K562 (cell line): ENCODE measurements at regions not wholly inside any gene's neighbourhood (a gene's known extent, or its start where the extent isn't known, plus 50 kb on each side); places are given as distances from the start of the nearest gene placed in this dataset.

Experiments
- ATAC-seq: fragments of 200-7000 bp; cut with Tn5 transposase; 3 replicates; pipeline ENCODE4 v1.9.1; 2020; ENCODE audit warnings: moderate library complexity
- BruUV-seq: library from RNA; stranded (reverse); fragments of 400-500 nt; replicated peaks from 2 replicates; lab custom pipeline; 2021; lab: Mats Ljungman, UMichigan
- CTCF ChIA-PET: fragments of 300-600 bp; formaldehyde crosslinking; extraction: SDS; loops from one replicate; lab custom pipeline; 2021; ENCODE audit warnings: low intra/inter-chr PET ratio; lab: Yijun Ruan, JAX
- POLR2A ChIA-PET: fragments of 300-600, 350-650 bp; sonication (Branson Sonifier 250); formaldehyde crosslinking; extraction: SDS; loops from one replicate; lab custom pipeline; 2021; ENCODE audit warnings: antibody characterized with exemption, inconsistent platforms; lab: Yijun Ruan, JAX
- DNase-seq, 4 experiments: peaks; one replicate each; pipeline versions ENCODE4 v3.0.0 to v3.0.0-alpha.2; 2011 to 2018; ENCODE audit warnings: low spot score in 3 of 4, mixed read lengths in 3 of 4; ENCODE audit errors: extremely low read depth in 1 of 4
- FAIRE-seq: peaks from 2 replicates; lab custom pipeline; 2011; peaks lifted over from hg19 to GRCh38; lab: Jason Lieb, UNC
- H2AFZ ChIP-seq: 2 replicates; pipeline ENCODE4 v1.6.0; 2011; ENCODE audit warnings: low read depth, low read length, control low read depth, inconsistent platforms
- H3K27ac ChIP-seq: fragments of 200-600 bp; 3 replicates; pipeline ENCODE4 v1.8.0; 2011; ENCODE audit warnings: low read depth, mild to moderate bottlenecking, control low read depth, inconsistent platforms, low read length, moderate library complexity, mixed read lengths; ENCODE audit errors: extremely low read depth
- H3K27me3 ChIP-seq, 2 experiments: fragments of 300-600 bp in 1 of 2; 2 replicates in 1 of 2; 3 replicates in 1 of 2; pipeline versions ENCODE4 v1.6.0 to v1.8.0; 2011; ENCODE audit warnings: inconsistent platforms in 2 of 2, low read length in 2 of 2, mild to moderate bottlenecking in 1 of 2, mixed read lengths in 1 of 2, moderate library complexity in 1 of 2; ENCODE audit not compliant: control insufficient read depth in 2 of 2, insufficient read depth in 2 of 2
- H3K36me3 ChIP-seq: fragments of 300-600 bp; 3 replicates; pipeline ENCODE4 v1.8.0; 2011; ENCODE audit warnings: mild to moderate bottlenecking, low read length, inconsistent platforms; ENCODE audit not compliant: control insufficient read depth, insufficient read depth
- H3K4me1 ChIP-seq, 2 experiments: fragments of 200-600 bp in 1 of 2; replicated peaks in 1 of 2; 2 replicates in 1 of 2; 3 replicates in 1 of 2; pipeline versions ENCODE4 v1.5.1 to v1.8.0; 2011; ENCODE audit warnings: inconsistent platforms in 2 of 2, low read length in 2 of 2, mild to moderate bottlenecking in 1 of 2, mixed read lengths in 1 of 2, moderate library complexity in 1 of 2; ENCODE audit not compliant: control insufficient read depth in 2 of 2, insufficient read depth in 2 of 2
- H3K4me2 ChIP-seq: 2 replicates; pipeline ENCODE4 v1.6.1; 2011; ENCODE audit warnings: low read length, control low read depth, inconsistent platforms, mixed read lengths; ENCODE audit not compliant: insufficient read depth
- H3K4me3 ChIP-seq: fragments of 200-600 bp; sonication (generic), shearing (Covaris generic); 2 replicates; pipeline ENCODE4 v1.5.1; 2016; ENCODE audit warnings: control low read depth, inconsistent platforms
- H3K79me2 ChIP-seq: fragments of 200-600 bp; 3 replicates; pipeline ENCODE4 v1.8.0; 2011; ENCODE audit warnings: low read length, inconsistent platforms; ENCODE audit not compliant: control insufficient read depth, insufficient read depth
- H3K9ac ChIP-seq, 2 experiments: 2 replicates each; pipeline versions ENCODE4 v1.6.0 to v1.6.1; 2011; ENCODE audit warnings: low read depth in 2 of 2, low read length in 2 of 2, control low read depth in 1 of 2, inconsistent platforms in 1 of 2, mild to moderate bottlenecking in 1 of 2, mixed read lengths in 1 of 2; ENCODE audit not compliant: insufficient read depth in 1 of 2
- H3K9me1 ChIP-seq: one replicate; pipeline ENCODE4 v1.6.0; 2011; ENCODE audit warnings: inconsistent platforms, mild to moderate bottlenecking, low read length, moderate library complexity; ENCODE audit not compliant: control insufficient read depth, insufficient read depth
- H3K9me3 ChIP-seq: replicated peaks from 2 replicates; pipeline ENCODE4 v1.5.1; 2011; ENCODE audit warnings: low read depth, low read length, inconsistent platforms; ENCODE audit not compliant: control insufficient read depth, insufficient read depth
- H4K20me1 ChIP-seq: replicated peaks from 2 replicates; pipeline ENCODE4 v1.6.1; 2011; ENCODE audit warnings: low read length, inconsistent platforms, mixed read lengths; ENCODE audit not compliant: control insufficient read depth, insufficient read depth
- BRD4 ChIP-seq: fragments of 200-600 bp; sonication (generic); IDR thresholded peaks from 2 replicates; pipeline ENCODE4 v1.6.1; 2017; ENCODE audit warnings: inconsistent platforms
- E2F1 ChIP-seq: sonication (generic); formaldehyde crosslinking; IDR thresholded peaks from 2 replicates; pipeline ENCODE4 v1.8.1; 2023; ENCODE audit warnings: mild to moderate bottlenecking, missing genetic modification reagents, moderate library complexity
- GABPB1 ChIP-seq: sonication (generic); formaldehyde crosslinking; IDR thresholded peaks from 2 replicates; pipeline ENCODE4 v1.8.0; 2022; ENCODE audit warnings: mild to moderate bottlenecking, missing genetic modification reagents
- MEF2D ChIP-seq: conservative IDR thresholded peaks from 2 replicates; pipeline ENCODE4 v1.6.1; 2016; ENCODE audit warnings: low read depth, missing genetic modification characterization, missing compliant biosample characterization
- NFRKB ChIP-seq: fragments of 450-650 bp; IDR thresholded peaks from 2 replicates; pipeline ENCODE4 v1.6.1; 2016; ENCODE audit warnings: low read depth
- RBM15 ChIP-seq: fragments of 200-400 bp; formaldehyde crosslinking; IDR thresholded peaks from 2 replicates; pipeline ENCODE4 v1.6.1; 2018; ENCODE audit warnings: mild to moderate bottlenecking, low read length, moderate library complexity; ENCODE audit not compliant: insufficient read depth
- SLC30A9 ChIP-seq: fragments of 250-450 bp; sonication (Bioruptor Pico); IDR thresholded peaks from 2 replicates; pipeline ENCODE4 v1.8.0; 2022; ENCODE audit warnings: mild to moderate bottlenecking, moderate library complexity
- ZNF311 ChIP-seq: fragments of 250-450 bp; sonication (Bioruptor Pico); IDR thresholded peaks from 2 replicates; pipeline ENCODE4 v1.4.0; 2020; ENCODE audit warnings: mild to moderate bottlenecking, moderate library complexity
- ZNF324 ChIP-seq: fragments of 250-450 bp; sonication (Bioruptor Pico); IDR thresholded peaks from 2 replicates; pipeline ENCODE4 v1.4.0; 2020; ENCODE audit warnings: mild to moderate bottlenecking
- WGBS: fragments of 100-300 bp; shearing (Covaris generic); methylation state at CpG from one replicate; pipeline ENCODE4 v1.1.6; 2016; ENCODE audit warnings: low coverage, mixed read lengths; ENCODE audit not compliant: insufficient coverage; ENCODE audit errors: missing lambda C conversion rate; 5-methylcytosine and 5-hydroxymethylcytosine counted together
- in situ Hi-C: fragments of 300-500 bp; cut with MboI; formaldehyde crosslinking; loops from 4 replicates; pipeline ENCODE4 v1.15.0; 2018; ENCODE audit warnings: inconsistent platforms, mixed read lengths
- intact Hi-C: fragments of 100-400 bp; cut with micrococcal nuclease; formaldehyde crosslinking; loops from 2 replicates; pipeline ENCODE4 v1.14.2; 2022
- TF ChIP-seq, protein P1 (sequence below): fragments of 450-650 bp; formaldehyde crosslinking; conservative IDR thresholded peaks from 2 replicates; pipeline ENCODE4 v1.4.0; 2022; ENCODE audit warnings: mild to moderate bottlenecking, missing genetic modification characterization

- TF ChIP-seq E2F1 (CRISPR knock-in tag) = no peak
- no peak for TF ChIP-seq SLC30A9 (CRISPR knock-in tag)
- no peak for TF ChIP-seq RBM15
- TF ChIP-seq NFRKB = no peak
- TF ChIP-seq GABPB1 (CRISPR knock-in tag) = no peak
- TF ChIP-seq BRD4 = no peak
- no peak for TF ChIP-seq ZNF311 (CRISPR knock-in tag)
- no peak for TF ChIP-seq MEF2D (tag)
- no peak for TF ChIP-seq ZNF324 (CRISPR knock-in tag)
- TF ChIP-seq, protein P1, sequence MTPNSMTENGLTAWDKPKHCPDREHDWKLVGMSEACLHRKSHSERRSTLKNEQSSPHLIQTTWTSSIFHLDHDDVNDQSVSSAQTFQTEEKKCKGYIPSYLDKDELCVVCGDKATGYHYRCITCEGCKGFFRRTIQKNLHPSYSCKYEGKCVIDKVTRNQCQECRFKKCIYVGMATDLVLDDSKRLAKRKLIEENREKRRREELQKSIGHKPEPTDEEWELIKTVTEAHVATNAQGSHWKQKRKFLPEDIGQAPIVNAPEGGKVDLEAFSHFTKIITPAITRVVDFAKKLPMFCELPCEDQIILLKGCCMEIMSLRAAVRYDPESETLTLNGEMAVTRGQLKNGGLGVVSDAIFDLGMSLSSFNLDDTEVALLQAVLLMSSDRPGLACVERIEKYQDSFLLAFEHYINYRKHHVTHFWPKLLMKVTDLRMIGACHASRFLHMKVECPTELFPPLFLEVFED (CRISPR knock-in tag) = no peak
- no peak overlapping the region for H3K4me2 ChIP-seq
- H3K27me3 ChIP-seq = peaks cover 0 to 20% of the 10 kb centered on the region in 2 experiments; a peak in 2 of 5 replicates
- no peak overlapping the region for H3K4me3 ChIP-seq
- in situ Hi-C loops (no loop called here), intact Hi-C loops (no loop called here)
- no peak for FAIRE-seq
- H3K36me3 ChIP-seq = no peaks in the 10 kb centered on the region
- no peak overlapping the region for H3K9ac ChIP-seq
- DNase-seq = no peak
- no peak for ATAC-seq
- peaks cover 3% of the 10 kb centered on the region; the same call in 1 of the 2 replicates for H3K9me3 ChIP-seq
- no peaks in the 10 kb centered on the region for H3K4me1 ChIP-seq
- no TSS peak for BruUV-seq
- no peaks in the 10 kb centered on the region for H4K20me1 ChIP-seq
- CTCF ChIA-PET = no interaction called here
- H3K27ac ChIP-seq = no peak overlapping the region
- POLR2A ChIA-PET = interaction anchor here (0.6 kb wide), 1 partner anchor 15 kb away, joined by 3 read pairs; no protein-coding TSS in a partner anchor
- H3K9me1 ChIP-seq = no peaks in the 10 kb centered on the region
- 0% methylated on average over 3 of the region's 3 CpGs for WGBS
- no peaks in the 10 kb centered on the region for H3K79me2 ChIP-seq
- H2AFZ ChIP-seq = no peak overlapping the region
Measured at GRCh38 chr7:98679741-98680140, 62.7 kb downstream of the NPTX2 start.
